A549 (cell line): ENCODE measurements at regions not wholly inside any gene's neighbourhood (a gene's known extent, or its start where the extent isn't known, plus 50 kb on each side); places are given as distances from the start of the nearest gene placed in this dataset.

ENCODE experiments used
- ATAC-seq, 2 experiments: fragments of 200-7000 bp in 1 of 2; fragments of >200 bp in 1 of 2; cut with Nextera tagmentation in 1 of 2; cut with Tn5 transposase in 1 of 2; 3 replicates each; pipeline versions ENCODE4 v1.8.0 to v1.9.1; 2018 to 2020; ENCODE audit warnings: mild to moderate bottlenecking in 1 of 2, moderate library complexity in 1 of 2
- CTCF ChIA-PET: fragments of 300-600 bp; sonication (Branson Sonifier 250); formaldehyde crosslinking; extraction: SDS; loops from one replicate; lab custom pipeline; 2021; ENCODE audit warnings: antibody characterized with exemption, inconsistent platforms; lab: Yijun Ruan, JAX
- POLR2A ChIA-PET: fragments of 350-600 bp; formaldehyde crosslinking; extraction: SDS; loops from one replicate; lab custom pipeline; 2021; ENCODE audit warnings: antibody characterized with exemption, inconsistent platforms; lab: Yijun Ruan, JAX
- DNase-seq, 2 experiments: peaks; one replicate each; pipeline versions ENCODE4 v3.0.0 to v3.0.0-alpha.2; 2011 to 2016; ENCODE audit warnings: low read depth in 1 of 2, low spot score in 1 of 2
- FAIRE-seq: peaks from 2 replicates; lab custom pipeline; 2011; peaks lifted over from hg19 to GRCh38; lab: Jason Lieb, UNC
- H3K27ac ChIP-seq, 2 experiments: fragments of >200 bp; sonication (Bioruptor Twin); formaldehyde crosslinking; 3 replicates each; pipeline ENCODE4 v1.5.1; 2016 to 2017
- H3K4me1 ChIP-seq: fragments of >200 bp; sonication (Bioruptor Twin); formaldehyde crosslinking; 3 replicates; pipeline ENCODE4 v1.6.1; 2016
- H3K4me2 ChIP-seq: fragments of >200 bp; sonication (Bioruptor Twin); formaldehyde crosslinking; 3 replicates; pipeline ENCODE4 v1.6.1; 2016
- H3K4me3 ChIP-seq: fragments of >200 bp; sonication (Bioruptor Twin); formaldehyde crosslinking; 3 replicates; pipeline ENCODE4 v1.5.1; 2016
- H3K9me3 ChIP-seq: fragments of >200 bp; sonication (Bioruptor Twin); formaldehyde crosslinking; 3 replicates; pipeline ENCODE4 v1.6.1; 2016
- CBX8 ChIP-seq: fragments of 200-600 bp; sonication (generic); IDR thresholded peaks from 2 replicates; pipeline ENCODE4 v1.6.1; 2016
- CHD2 ChIP-seq: fragments of 150-350 bp; IDR thresholded peaks from 2 replicates; pipeline ENCODE4 v1.6.1; 2014; ENCODE audit warnings: low read length; ENCODE audit not compliant: partially characterized antibody
- EHMT2 ChIP-seq: fragments of 200-600 bp; sonication (generic); IDR thresholded peaks from 2 replicates; pipeline ENCODE4 v1.6.1; 2016; ENCODE audit warnings: antibody characterized with exemption, low read depth, mild to moderate bottlenecking, moderate library complexity
- EP300 ChIP-seq, 2 experiments: fragments of >200 bp; sonication (Bioruptor Twin); formaldehyde crosslinking; IDR thresholded peaks; 2 replicates in 1 of 2; 3 replicates in 1 of 2; pipeline ENCODE4 v1.6.1; 2016 to 2017
- FOSB ChIP-seq: fragments of 250-450 bp; sonication (Bioruptor Pico); IDR thresholded peaks from 2 replicates; pipeline ENCODE4 v1.5.0; 2020; ENCODE audit warnings: mild to moderate bottlenecking, moderate library complexity
- FOSL2 ChIP-seq, 2 experiments: fragments of 450-650 bp in 1 of 2; fragments of >200 bp in 1 of 2; sonication (Bioruptor Twin) in 1 of 2; formaldehyde crosslinking; IDR thresholded peaks; 2 replicates each; pipeline versions ENCODE4 v1.5.0 to v1.6.1; 2016 to 2020; ENCODE audit warnings: mild to moderate bottlenecking in 1 of 2, moderate library complexity in 1 of 2
- HDAC2 ChIP-seq: fragments of 200-600 bp; sonication (generic); IDR thresholded peaks from 2 replicates; pipeline ENCODE4 v1.6.1; 2016
- HEYL ChIP-seq: fragments of 250-450 bp; sonication (Bioruptor Pico); IDR thresholded peaks from 2 replicates; pipeline ENCODE4 v1.8.0; 2021; ENCODE audit warnings: mild to moderate bottlenecking, moderate library complexity
- HOXB13 ChIP-seq: fragments of 250-450 bp; sonication (Bioruptor Pico); IDR thresholded peaks from 2 replicates; pipeline ENCODE4 v1.5.0; 2020; ENCODE audit warnings: low read depth, mild to moderate bottlenecking, moderate library complexity
- HOXB5 ChIP-seq: fragments of 250-450 bp; sonication (Bioruptor Pico); IDR thresholded peaks from 2 replicates; pipeline ENCODE4 v1.5.0; 2020; ENCODE audit warnings: mild to moderate bottlenecking, moderate library complexity
- MAFK ChIP-seq: fragments of 450-650 bp; IDR thresholded peaks from 2 replicates; pipeline ENCODE4 v1.6.1; 2014; ENCODE audit not compliant: partially characterized antibody
- MAZ ChIP-seq: fragments of 150-350 bp; IDR thresholded peaks from 2 replicates; pipeline ENCODE4 v1.6.1; 2014; ENCODE audit warnings: antibody characterized with exemption, low read depth, low read length, borderline replicate concordance
- POLR2AphosphoS2 ChIP-seq: conservative IDR thresholded peaks from 2 replicates; pipeline ENCODE4 v1.6.1; 2012; ENCODE audit warnings: low read length, improper control_type of control experiment, inconsistent platforms
- RAD21 ChIP-seq, 2 experiments: fragments of >200 bp in 1 of 2; sonication (Bioruptor Twin) in 1 of 2; formaldehyde crosslinking in 1 of 2; IDR thresholded peaks in 1 of 2; conservative IDR thresholded peaks in 1 of 2; 2 replicates in 1 of 2; 3 replicates in 1 of 2; pipeline ENCODE4 v1.6.1; 2012 to 2018; ENCODE audit warnings: inconsistent platforms in 1 of 2
- RARB ChIP-seq: fragments of 250-450 bp; sonication (Bioruptor Pico); IDR thresholded peaks from 2 replicates; pipeline ENCODE4 v1.8.0; 2021; ENCODE audit warnings: mild to moderate bottlenecking, moderate library complexity
- RCOR1 ChIP-seq: fragments of 150-350 bp; IDR thresholded peaks from 2 replicates; pipeline ENCODE4 v1.6.1; 2014; ENCODE audit warnings: antibody characterized with exemption, low read length, low read depth
- RNF2 ChIP-seq: fragments of 200-600 bp; sonication (generic); IDR thresholded peaks from 2 replicates; pipeline ENCODE4 v1.6.1; 2016; ENCODE audit warnings: low read depth, mild to moderate bottlenecking, antibody characterized with exemption, moderate library complexity, borderline replicate concordance
- SMC3 ChIP-seq: fragments of >200 bp; sonication (Bioruptor Twin); formaldehyde crosslinking; IDR thresholded peaks from 3 replicates; pipeline ENCODE4 v1.6.1; 2018; ENCODE audit warnings: inconsistent platforms
- TFCP2L1 ChIP-seq: fragments of 250-450 bp; sonication (Bioruptor Pico); IDR thresholded peaks from 2 replicates; pipeline ENCODE4 v1.5.0; 2021; ENCODE audit warnings: mild to moderate bottlenecking
- TP53 ChIP-seq: fragments of 250-450 bp; sonication (Bioruptor Pico); IDR thresholded peaks from 2 replicates; pipeline ENCODE4 v1.5.0; 2021; ENCODE audit warnings: mild to moderate bottlenecking, moderate library complexity
- ZFP36 ChIP-seq: fragments of 450-650 bp; IDR thresholded peaks from 2 replicates; pipeline ENCODE4 v1.6.1; 2014; ENCODE audit warnings: borderline replicate concordance; ENCODE audit not compliant: partially characterized antibody
- ZNF302 ChIP-seq: fragments of 250-450 bp; sonication (Bioruptor Pico); IDR thresholded peaks from 2 replicates; pipeline ENCODE4 v1.9.0; 2021; ENCODE audit warnings: inconsistent platforms, mild to moderate bottlenecking, moderate library complexity
- WGBS: methylation state at CpG from one replicate; pipeline ENCODE4 v1.1.6; 2017; ENCODE audit errors: missing lambda C conversion rate; 5-methylcytosine and 5-hydroxymethylcytosine counted together
- TF ChIP-seq, protein P1 (sequence below): fragments of 200-600 bp; sonication (generic); IDR thresholded peaks from 2 replicates; pipeline ENCODE4 v1.6.1; 2016; ENCODE audit warnings: antibody characterized with exemption, mild to moderate bottlenecking, moderate library complexity
- TF ChIP-seq, protein P2 (sequence below): fragments of 250-450 bp; sonication (Bioruptor Pico); IDR thresholded peaks from 2 replicates; pipeline ENCODE4 v1.5.0; 2021; ENCODE audit warnings: mild to moderate bottlenecking, moderate library complexity, borderline replicate concordance
- TF ChIP-seq, protein P3 (sequence below): IDR thresholded peaks from 2 replicates; pipeline ENCODE4 v1.6.1; 2012

DNA sequence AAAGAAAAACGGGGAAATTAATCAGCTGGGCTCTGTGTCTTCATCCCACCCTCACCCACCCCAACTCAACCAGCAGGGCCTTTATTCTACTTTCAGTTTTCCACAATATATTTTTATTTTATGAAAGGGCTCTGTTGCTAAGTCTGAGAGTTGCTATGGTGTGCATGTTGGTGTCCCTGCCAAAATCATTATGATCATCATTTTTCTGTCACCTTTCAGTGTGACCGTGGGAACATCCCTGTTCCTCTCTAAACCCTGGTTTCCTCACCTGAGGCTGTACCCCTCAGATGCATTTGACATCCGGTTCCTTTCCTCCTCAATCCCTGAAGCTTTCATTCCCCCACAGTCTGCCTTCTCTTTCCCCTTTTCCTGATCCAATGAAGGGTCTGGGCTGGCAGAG is 180.5 kb downstream of the ZFP36L2 start:
- no peak for FAIRE-seq
- peak overlapping the region in 1 of 2 experiments; percentile 66; a peak in 3 of 6 replicates for H3K27ac ChIP-seq
- peaks cover 43% of the 10 kb centered on the region for H3K4me1 ChIP-seq

DNA sequence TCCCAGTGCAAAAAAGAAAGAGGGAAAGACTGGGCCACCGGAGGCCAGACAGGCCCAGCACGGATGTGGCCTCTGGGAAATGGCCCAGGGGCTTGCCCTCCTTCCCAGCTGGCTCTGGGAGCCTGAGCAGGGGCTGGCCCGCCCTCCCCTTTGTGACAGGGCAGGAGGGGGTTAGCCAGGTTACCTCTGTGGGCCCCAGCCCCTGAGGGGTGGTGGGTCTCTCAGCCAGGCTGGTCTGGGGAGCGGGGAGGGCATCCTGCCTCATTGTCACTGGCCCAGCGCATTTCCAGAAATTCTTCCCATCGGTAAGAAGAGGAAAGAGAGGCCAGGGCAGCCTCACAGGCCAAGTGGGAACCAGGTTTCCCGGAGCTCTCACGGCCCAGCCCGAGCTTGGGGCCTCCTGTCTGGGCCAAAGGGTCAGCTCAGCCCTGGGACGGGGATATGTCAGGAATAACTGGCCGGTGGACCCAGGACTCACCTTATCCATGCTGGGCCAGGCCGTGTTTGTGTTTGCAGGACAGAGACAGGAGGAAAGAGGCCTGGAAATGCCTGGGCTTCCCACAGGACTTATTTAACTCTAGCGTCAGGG is 182.2 kb downstream of the ZFP36L2 start:
- Histone ChIP-seq H3K4me3 (no peak overlapping the region), H3K9me3 (no peaks in the 10 kb centered on the region), H3K27ac (peak overlapping the region; percentile 35 to 90)
- DNase-seq (no peak), ATAC-seq (no peak)
- CTCF ChIA-PET = interaction anchor here (0.7 to 1.4 kb wide), 5 partner anchors 12 to 83 kb away, joined by 3 to 4 read pairs (median 3); no protein-coding TSS in a partner anchor
- no peak for TF ChIP-seq EHMT2
- TF ChIP-seq HEYL (CRISPR knock-in tag) = no peak
- no peak for TF ChIP-seq RNF2
- no peak for TF ChIP-seq ZNF302 (CRISPR knock-in tag)
- no peak for TF ChIP-seq RAD21 (conservative IDR thresholded peaks at IDR 0.05 in 1 of 2, IDR thresholded peaks at IDR 0.05 in 1 of 2)
- TF ChIP-seq HDAC2 = no peak
- TF ChIP-seq ZFP36 = no peak
- TF ChIP-seq, protein P1, sequence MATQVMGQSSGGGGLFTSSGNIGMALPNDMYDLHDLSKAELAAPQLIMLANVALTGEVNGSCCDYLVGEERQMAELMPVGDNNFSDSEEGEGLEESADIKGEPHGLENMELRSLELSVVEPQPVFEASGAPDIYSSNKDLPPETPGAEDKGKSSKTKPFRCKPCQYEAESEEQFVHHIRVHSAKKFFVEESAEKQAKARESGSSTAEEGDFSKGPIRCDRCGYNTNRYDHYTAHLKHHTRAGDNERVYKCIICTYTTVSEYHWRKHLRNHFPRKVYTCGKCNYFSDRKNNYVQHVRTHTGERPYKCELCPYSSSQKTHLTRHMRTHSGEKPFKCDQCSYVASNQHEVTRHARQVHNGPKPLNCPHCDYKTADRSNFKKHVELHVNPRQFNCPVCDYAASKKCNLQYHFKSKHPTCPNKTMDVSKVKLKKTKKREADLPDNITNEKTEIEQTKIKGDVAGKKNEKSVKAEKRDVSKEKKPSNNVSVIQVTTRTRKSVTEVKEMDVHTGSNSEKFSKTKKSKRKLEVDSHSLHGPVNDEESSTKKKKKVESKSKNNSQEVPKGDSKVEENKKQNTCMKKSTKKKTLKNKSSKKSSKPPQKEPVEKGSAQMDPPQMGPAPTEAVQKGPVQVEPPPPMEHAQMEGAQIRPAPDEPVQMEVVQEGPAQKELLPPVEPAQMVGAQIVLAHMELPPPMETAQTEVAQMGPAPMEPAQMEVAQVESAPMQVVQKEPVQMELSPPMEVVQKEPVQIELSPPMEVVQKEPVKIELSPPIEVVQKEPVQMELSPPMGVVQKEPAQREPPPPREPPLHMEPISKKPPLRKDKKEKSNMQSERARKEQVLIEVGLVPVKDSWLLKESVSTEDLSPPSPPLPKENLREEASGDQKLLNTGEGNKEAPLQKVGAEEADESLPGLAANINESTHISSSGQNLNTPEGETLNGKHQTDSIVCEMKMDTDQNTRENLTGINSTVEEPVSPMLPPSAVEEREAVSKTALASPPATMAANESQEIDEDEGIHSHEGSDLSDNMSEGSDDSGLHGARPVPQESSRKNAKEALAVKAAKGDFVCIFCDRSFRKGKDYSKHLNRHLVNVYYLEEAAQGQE = no peak
- TF ChIP-seq TFCP2L1 (CRISPR knock-in tag) = no peak
- TF ChIP-seq, all 56 proteins: peak for 0
- FAIRE-seq = no peak
- POLR2A ChIA-PET = interaction anchor here (1.3 kb wide), 1 partner anchor 182 kb away, joined by 6 read pairs; the partner anchor contains the start of gene ZFP36L2
- 84% methylated on average over 13 of the region's 13 CpGs for whole genome bisulfite sequencing
- H3K4me2 ChIP-seq = no peak overlapping the region
- H3K4me1 ChIP-seq = peaks cover 47% of the 10 kb centered on the region

More for the DNA sequence above, 180.5 kb downstream of the ZFP36L2 start:
- ChIA-PET CTCF (interaction anchor here (0.6 to 1.6 kb wide), 4 partner anchors 10 to 114 kb away, joined by 3 to 6 read pairs (median 4); no protein-coding TSS in a partner anchor), POLR2A (no interaction called here)
- no peak for ATAC-seq
- no peak for TF ChIP-seq HOXB13 (CRISPR knock-in tag)
- TF ChIP-seq POLR2AphosphoS2 = no peak
- no peak for TF ChIP-seq HOXB5
- no peak for DNase-seq
- no peaks in the 10 kb centered on the region for H3K9me3 ChIP-seq
- 56% methylated on average over 3 of the region's 3 CpGs for WGBS
- H3K4me3 ChIP-seq = no peak overlapping the region
- no peak overlapping the region for H3K4me2 ChIP-seq

DNA sequence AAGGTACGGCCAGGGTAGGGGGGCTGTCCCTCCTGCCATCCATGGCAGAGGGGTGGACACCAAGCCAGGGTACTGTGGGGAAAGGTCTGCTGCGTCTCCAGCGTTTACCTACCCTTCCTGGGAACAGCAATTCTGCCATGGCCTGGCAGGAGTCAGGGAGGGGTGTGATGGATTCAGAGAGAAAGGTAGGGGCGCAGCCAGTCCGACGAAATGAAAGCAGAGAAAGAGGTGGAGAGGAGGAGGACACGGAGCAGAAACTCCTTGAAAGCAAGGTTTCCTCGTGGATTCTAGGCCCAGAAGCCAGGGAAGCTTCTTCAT is 182.9 kb downstream of the ZFP36L2 start:
- TF ChIP-seq CHD2 = no peak
- no peak for TF ChIP-seq POLR2AphosphoS2
- TF ChIP-seq FOSL2 (IDR thresholded peaks at IDR 0.05) = no peak
- no peak for TF ChIP-seq FOSL2 (CRISPR knock-in tag; IDR thresholded peaks at IDR 0.05)
- TF ChIP-seq RCOR1 = no peak
- no peak for TF ChIP-seq RARB (CRISPR knock-in tag)
- TF ChIP-seq TP53 (CRISPR knock-in tag) = no peak
- no peak for TF ChIP-seq CBX8
- TF ChIP-seq MAFK = no peak
- TF ChIP-seq, protein P2, sequence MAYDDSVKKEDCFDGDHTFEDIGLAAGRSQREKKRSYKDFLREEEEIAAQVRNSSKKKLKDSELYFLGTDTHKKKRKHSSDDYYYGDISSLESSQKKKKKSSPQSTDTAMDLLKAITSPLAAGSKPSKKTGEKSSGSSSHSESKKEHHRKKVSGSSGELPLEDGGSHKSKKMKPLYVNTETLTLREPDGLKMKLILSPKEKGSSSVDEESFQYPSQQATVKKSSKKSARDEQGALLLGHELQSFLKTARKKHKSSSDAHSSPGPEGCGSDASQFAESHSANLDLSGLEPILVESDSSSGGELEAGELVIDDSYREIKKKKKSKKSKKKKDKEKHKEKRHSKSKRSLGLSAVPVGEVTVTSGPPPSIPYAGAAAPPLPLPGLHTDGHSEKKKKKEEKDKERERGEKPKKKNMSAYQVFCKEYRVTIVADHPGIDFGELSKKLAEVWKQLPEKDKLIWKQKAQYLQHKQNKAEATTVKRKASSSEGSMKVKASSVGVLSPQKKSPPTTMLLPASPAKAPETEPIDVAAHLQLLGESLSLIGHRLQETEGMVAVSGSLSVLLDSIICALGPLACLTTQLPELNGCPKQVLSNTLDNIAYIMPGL (CRISPR knock-in tag) = no peak
- no peak for TF ChIP-seq HOXB13 (CRISPR knock-in tag)
- TF ChIP-seq, protein P3, sequence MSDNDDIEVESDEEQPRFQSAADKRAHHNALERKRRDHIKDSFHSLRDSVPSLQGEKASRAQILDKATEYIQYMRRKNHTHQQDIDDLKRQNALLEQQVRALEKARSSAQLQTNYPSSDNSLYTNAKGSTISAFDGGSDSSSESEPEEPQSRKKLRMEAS = no peak
- no peak for TF ChIP-seq SMC3
- no peak for TF ChIP-seq ZNF302 (CRISPR knock-in tag)
- no peak for TF ChIP-seq RAD21 (conservative IDR thresholded peaks at IDR 0.05 in 1 of 2, IDR thresholded peaks at IDR 0.05 in 1 of 2)
- TF ChIP-seq EP300 (IDR thresholded peaks at IDR 0.05) = no peak
- no peak for TF ChIP-seq MAZ
- no peak for TF ChIP-seq FOSB
- WGBS = 89% methylated on average over 8 of the region's 8 CpGs

More for the DNA sequence above, 182.9 kb downstream of the ZFP36L2 start:
- POLR2A ChIA-PET = no interaction called here
- no peaks in the 10 kb centered on the region for H3K9me3 ChIP-seq
- CTCF ChIA-PET = interaction anchor here (1.1 to 1.4 kb wide), 3 partner anchors 19 to 83 kb away, joined by 3 to 4 read pairs (median 3); no protein-coding TSS in a partner anchor
- H3K4me3 ChIP-seq = no peak overlapping the region
- ATAC-seq = no peak
- no peak overlapping the region for H3K4me2 ChIP-seq
- H3K27ac ChIP-seq = peak overlapping the region; percentile 80 to 90
- peaks cover 47% of the 10 kb centered on the region for H3K4me1 ChIP-seq
- no peak for DNase-seq
- FAIRE-seq = no peak
